Stomach (tissue), 4 donors: ENCODE measurements at regions not wholly inside any gene's neighbourhood (a gene's known extent, or its start where the extent isn't known, plus 50 kb on each side); places are given as distances from the start of the nearest gene placed in this dataset.

Source experiments
- EP300 ChIP-seq: sonication (generic); formaldehyde crosslinking; IDR thresholded peaks from one replicate; pipeline ENCODE4 v1.6.1; 2017; ENCODE audit warnings: antibody characterized with exemption
- POLR2A ChIP-seq, 4 donors: fragments of 450-650 bp; IDR thresholded peaks; one replicate each; pipeline ENCODE4 v1.6.1; 2016; ENCODE audit warnings: antibody characterized with exemption in 4 of 4, control low read depth in 2 of 4, mild to moderate bottlenecking in 1 of 4, moderate library complexity in 1 of 4
- POLR2AphosphoS5 ChIP-seq, 3 donors: sonication (generic); formaldehyde crosslinking; IDR thresholded peaks; one replicate each; pipeline ENCODE4 v1.6.1; 2016; ENCODE audit warnings: antibody characterized with exemption in 3 of 3
- TF ChIP-seq, protein P1 (sequence below), 7 experiments: fragments of 450-650 bp in 4 of 7; fragments of 200-600 bp in 3 of 7; sonication (generic) in 3 of 7; IDR thresholded peaks; one replicate each; pipeline ENCODE4 v1.5.1; 2016 to 2019; ENCODE audit warnings: antibody characterized with exemption in 7 of 7, control low read depth in 2 of 7, mild to moderate bottlenecking in 1 of 7

DNA sequence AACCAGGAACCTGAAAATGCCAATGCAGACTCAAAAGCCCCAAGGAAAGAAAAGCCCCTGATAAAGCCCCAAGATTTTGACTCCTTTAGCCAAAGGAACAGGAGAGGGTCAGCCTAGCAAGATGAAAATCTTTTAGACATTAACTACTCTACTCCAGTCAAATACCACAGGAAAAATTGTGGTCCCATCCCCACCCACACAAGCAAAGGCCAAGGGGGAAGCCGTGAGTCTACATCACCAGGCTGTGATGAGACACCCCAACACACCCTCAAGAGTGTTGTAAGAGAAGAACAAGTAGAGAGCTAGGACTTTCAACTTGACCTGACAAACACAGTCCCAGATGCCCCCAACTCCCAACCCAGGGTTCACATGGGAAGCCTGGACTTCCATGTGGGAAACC is 192.8 kb upstream of the NR5A2 start:
- TF ChIP-seq POLR2A (IDR thresholded peaks at IDR 0.05) (no peak), POLR2AphosphoS5 (IDR thresholded peaks at IDR 0.05) (no peak), EP300 (no peak)
- TF ChIP-seq, protein P1, sequence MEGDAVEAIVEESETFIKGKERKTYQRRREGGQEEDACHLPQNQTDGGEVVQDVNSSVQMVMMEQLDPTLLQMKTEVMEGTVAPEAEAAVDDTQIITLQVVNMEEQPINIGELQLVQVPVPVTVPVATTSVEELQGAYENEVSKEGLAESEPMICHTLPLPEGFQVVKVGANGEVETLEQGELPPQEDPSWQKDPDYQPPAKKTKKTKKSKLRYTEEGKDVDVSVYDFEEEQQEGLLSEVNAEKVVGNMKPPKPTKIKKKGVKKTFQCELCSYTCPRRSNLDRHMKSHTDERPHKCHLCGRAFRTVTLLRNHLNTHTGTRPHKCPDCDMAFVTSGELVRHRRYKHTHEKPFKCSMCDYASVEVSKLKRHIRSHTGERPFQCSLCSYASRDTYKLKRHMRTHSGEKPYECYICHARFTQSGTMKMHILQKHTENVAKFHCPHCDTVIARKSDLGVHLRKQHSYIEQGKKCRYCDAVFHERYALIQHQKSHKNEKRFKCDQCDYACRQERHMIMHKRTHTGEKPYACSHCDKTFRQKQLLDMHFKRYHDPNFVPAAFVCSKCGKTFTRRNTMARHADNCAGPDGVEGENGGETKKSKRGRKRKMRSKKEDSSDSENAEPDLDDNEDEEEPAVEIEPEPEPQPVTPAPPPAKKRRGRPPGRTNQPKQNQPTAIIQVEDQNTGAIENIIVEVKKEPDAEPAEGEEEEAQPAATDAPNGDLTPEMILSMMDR (IDR thresholded peaks at IDR 0.05) = no peak
